ENCODE measurements at regions not wholly inside any gene's neighbourhood (a gene's known extent, or its start where the extent isn't known, plus 50 kb on each side); places are given as distances from the start of the nearest gene placed in this dataset.

DNA sequence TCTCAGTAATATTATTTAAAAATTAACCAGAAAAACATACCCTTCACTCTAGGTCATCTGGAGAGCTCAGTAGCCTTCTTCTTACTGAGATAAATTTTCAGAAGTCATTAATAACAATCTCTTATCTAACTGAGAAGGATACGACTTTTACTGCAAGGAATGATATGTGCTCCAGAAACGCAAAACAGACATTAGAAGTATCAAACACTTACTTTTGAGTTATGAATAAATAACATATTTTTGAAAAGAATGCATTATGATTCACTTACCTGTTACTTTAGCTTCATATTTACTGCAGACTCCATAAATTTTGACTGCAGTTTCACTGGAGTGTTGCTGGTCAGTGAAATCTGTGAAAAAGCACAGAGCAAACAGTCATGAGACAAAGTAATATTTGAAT, 668.7 kb upstream of the NRSN1 start:
- H3K27ac ChIP-seq, result no peak overlapping the region
- no peak overlapping the region for H3K4me3 ChIP-seq
- DNase-seq (ENCODE audit: low read depth in 1 of 2, low spot score in 2 of 2), result no peak
- no peaks in the 10 kb centered on the region for H3K36me3 ChIP-seq
- H3K27me3 ChIP-seq (replicated peaks), result no peaks in the 10 kb centered on the region
- no peaks in the 10 kb centered on the region for H3K4me1 ChIP-seq (replicated peaks)
- peaks cover 10% of the 10 kb centered on the region; the same call in 1 of the 2 replicates for H3K9me3 ChIP-seq (replicated peaks)

DNA sequence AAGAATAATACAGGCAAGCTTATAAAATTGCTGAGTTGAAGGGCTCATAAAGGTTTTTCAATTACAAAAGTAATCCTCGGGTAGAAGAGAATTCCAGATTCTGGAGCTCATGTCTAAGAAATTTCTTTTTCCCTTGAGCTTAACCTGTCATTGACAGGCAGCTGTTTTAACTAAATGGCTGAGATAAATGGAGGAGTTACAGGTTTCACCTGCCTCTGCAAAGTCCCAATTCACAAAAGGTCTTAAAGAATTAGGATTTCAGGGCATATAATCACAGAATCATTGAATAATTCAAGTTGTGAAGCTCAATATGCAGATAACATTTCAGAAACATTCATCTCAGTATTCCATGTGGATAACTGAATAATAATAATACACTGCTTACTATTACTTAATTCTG, 660.1 kb upstream of the NRSN1 start:
- no peaks in the 10 kb centered on the region for H3K27me3 ChIP-seq (replicated peaks)
- H3K4me1 ChIP-seq (replicated peaks), result no peaks in the 10 kb centered on the region
- H3K27ac ChIP-seq, result no peak overlapping the region
- H3K36me3 ChIP-seq, result no peaks in the 10 kb centered on the region
- DNase-seq (ENCODE audit: low read depth in 1 of 2, low spot score in 2 of 2), result no peak
- peaks cover 5% of the 10 kb centered on the region; the same call in 1 of the 2 replicates for H3K9me3 ChIP-seq (replicated peaks)
- H3K4me3 ChIP-seq, result no peak overlapping the region

DNA sequence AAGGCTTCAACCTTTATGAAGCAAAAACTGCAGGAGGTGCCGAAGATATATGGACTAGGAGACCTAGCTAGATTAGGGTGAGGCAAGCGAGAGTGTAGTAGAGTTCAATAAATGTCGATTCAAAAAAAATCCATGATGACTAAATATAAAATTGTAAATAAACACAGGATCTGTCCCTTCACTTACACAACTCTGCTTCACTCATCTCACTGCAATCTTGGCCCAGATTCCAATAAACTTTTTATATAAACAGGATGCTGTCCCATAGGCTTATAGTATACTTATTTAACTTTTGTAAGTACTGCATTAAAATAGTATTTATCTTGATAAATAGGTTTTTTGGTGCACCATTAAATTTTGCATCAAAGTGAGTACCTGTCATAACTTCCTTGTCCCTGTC, 648.4 kb upstream of the NRSN1 start:
- Histone ChIP-seq H3K9me3 (replicated peaks) (no peaks in the 10 kb centered on the region; the same call in 1 of the 2 replicates), H3K4me1 (replicated peaks) (no peaks in the 10 kb centered on the region), H3K36me3 (no peaks in the 10 kb centered on the region), H3K27ac (no peak overlapping the region), H3K27me3 (replicated peaks) (no peaks in the 10 kb centered on the region), H3K4me3 (no peak overlapping the region)
- DNase-seq (ENCODE audit: low read depth in 1 of 2, low spot score in 2 of 2), result no peak

DNA sequence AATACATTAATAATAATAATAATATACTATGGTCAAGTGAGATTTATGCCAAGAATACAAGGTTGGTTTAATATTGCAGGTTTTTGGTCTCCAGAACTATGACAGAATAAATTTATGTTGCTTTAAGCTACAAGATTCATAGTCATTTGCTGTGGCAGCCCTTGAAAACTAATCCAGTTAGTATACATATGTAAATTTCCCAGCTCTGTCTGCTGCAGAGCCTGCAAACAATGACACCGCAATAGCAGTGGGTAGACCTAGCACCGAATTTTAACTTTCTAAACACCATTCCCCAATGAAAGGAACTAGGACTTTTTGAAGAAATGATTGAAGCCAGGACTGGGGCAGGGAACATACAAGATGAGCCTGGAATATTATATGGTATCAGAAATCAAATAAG, 647.7 kb upstream of the NRSN1 start:
- Histone ChIP-seq H3K9me3 (replicated peaks) (no peaks in the 10 kb centered on the region; the same call in 1 of the 2 replicates), H3K4me3 (no peak overlapping the region), H3K27ac (no peak overlapping the region), H3K36me3 (no peaks in the 10 kb centered on the region), H3K4me1 (replicated peaks) (no peaks in the 10 kb centered on the region), H3K27me3 (replicated peaks) (no peaks in the 10 kb centered on the region)
- DNase-seq (ENCODE audit: low read depth in 1 of 2, low spot score in 2 of 2), result no peak

DNA sequence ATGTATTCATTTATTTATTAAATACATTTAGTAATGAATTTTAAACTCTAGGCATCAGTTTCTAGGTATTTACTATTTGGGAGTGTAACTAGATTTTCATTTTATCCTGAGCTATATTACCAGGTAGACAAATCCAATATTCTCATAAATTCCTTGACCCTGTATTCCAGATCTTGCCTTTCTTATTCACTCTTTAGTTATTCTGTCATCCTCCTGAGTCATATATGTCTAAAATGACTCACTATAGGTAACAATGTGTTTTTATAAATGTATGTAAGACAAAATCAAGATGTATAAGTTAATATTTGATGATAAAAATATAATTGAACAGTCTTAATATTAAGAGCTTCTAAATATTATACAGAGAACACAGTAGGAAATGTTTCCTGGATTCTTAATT, 642.1 kb upstream of the NRSN1 start:
- Histone ChIP-seq H3K9me3 (replicated peaks) (0 out of 2 replicates have a peak, but pooled peaks cover 2% of the 10 kb centered on the region), H3K36me3 (no peaks in the 10 kb centered on the region), H3K4me1 (replicated peaks) (no peaks in the 10 kb centered on the region), H3K27me3 (replicated peaks) (no peaks in the 10 kb centered on the region), H3K4me3 (no peak overlapping the region), H3K27ac (no peak overlapping the region)
- DNase-seq (ENCODE audit: low read depth in 1 of 2, low spot score in 2 of 2), result no peak

DNA sequence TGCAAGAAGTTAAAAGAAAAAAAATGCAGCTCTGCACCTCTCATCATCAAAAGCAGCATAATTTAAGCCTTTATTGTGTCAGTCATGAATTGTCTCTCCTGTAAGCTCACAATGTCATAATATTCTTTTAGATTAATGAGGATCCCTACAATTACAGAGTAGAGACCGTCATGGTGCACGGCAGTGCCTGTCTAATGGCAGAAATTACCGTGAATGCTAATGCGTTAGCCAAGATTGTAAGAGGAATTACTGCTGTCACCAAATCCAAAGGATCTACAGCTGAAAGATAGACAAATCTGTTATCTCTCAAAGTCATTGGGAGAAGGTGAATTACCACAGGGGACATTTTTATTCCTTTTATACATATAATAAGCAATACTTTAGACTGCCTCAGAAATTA, 631.6 kb upstream of the NRSN1 start:
- H3K36me3 ChIP-seq, result no peaks in the 10 kb centered on the region
- no peaks in the 10 kb centered on the region for H3K27me3 ChIP-seq (replicated peaks)

DNA sequence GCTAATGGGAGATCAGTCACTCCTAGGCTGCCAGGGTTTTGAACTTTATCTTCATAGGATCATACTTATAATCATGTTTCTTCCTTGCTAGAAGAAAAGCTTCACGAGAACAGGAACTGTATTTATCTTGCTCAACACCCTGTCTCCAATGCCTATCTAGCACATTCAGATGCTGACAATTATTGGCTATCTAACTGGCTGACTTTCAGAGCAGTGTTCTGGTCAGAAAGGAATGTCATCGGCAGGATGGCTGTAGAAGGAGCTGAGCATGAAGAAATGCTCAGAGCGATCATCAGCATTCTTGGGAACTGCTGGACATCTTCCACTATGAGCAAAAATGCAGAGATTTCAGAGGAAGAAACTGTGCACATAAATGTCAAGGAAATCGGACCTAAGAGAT, 628.0 kb upstream of the NRSN1 start:
- H3K27me3 ChIP-seq (replicated peaks), result no peaks in the 10 kb centered on the region
- peaks cover 12% of the 10 kb centered on the region for H3K9me3 ChIP-seq (replicated peaks)
- H3K36me3 ChIP-seq, result no peaks in the 10 kb centered on the region
- no peak overlapping the region for H3K4me3 ChIP-seq
- H3K27ac ChIP-seq, result no peak overlapping the region
- no peak for DNase-seq (ENCODE audit: low read depth in 1 of 2, low spot score in 2 of 2)
- H3K4me1 ChIP-seq (replicated peaks), result no peaks in the 10 kb centered on the region

More for the DNA sequence above, 631.6 kb upstream of the NRSN1 start:
- no peak overlapping the region for H3K27ac ChIP-seq
- no peak for DNase-seq (ENCODE audit: low read depth in 1 of 2, low spot score in 2 of 2)
- no peaks in the 10 kb centered on the region for H3K4me1 ChIP-seq (replicated peaks)
- H3K9me3 ChIP-seq (replicated peaks), result peaks cover 7% of the 10 kb centered on the region; the same call in 1 of the 2 replicates
- H3K4me3 ChIP-seq, result no peak overlapping the region

DNA sequence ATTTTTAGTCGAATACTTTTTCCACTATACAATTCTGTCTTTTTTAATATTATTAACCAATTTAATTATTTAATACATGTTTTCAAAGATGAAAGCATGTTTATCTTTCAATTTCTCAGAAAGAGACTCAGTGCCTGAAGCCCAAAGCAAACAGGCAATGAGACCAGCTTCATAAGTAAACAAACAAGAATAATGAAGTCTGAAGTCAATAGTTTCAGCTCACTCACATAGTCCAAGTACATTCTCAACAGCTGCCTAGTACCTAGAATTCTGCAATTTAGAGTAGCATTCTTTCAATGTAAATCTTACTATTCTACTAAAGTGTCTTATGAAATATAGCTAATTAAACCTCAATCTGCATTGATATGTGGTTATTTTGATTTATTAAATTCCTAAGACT, 626.5 kb upstream of the NRSN1 start:
- Histone ChIP-seq H3K9me3 (replicated peaks) (peaks cover 12% of the 10 kb centered on the region), H3K4me3 (no peak overlapping the region), H3K4me1 (replicated peaks) (no peaks in the 10 kb centered on the region), H3K27ac (no peak overlapping the region), H3K36me3 (no peaks in the 10 kb centered on the region), H3K27me3 (replicated peaks) (no peaks in the 10 kb centered on the region)
- no peak for DNase-seq (ENCODE audit: low read depth in 1 of 2, low spot score in 2 of 2)

DNA sequence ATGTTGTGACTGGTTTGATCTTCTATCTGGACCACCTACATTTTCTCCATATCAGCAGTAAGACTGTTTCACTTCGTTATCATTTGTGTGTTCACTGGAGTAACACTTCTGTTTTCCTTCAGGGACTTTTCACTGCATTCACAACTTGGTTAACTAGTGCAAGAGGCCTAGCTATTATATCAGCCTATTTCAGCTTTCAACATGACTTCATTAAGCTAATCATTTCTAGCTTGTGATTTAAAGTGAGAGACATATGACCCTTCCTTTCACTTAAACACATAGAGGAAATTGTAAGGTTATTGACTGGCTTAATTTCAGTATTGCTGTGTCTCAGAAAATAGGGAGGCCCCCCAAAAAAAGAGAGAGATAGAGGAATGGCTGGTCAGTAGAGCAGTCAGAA, 622.8 kb upstream of the NRSN1 start:
- Histone ChIP-seq H3K9me3 (replicated peaks) (peaks cover 15% of the 10 kb centered on the region), H3K27me3 (replicated peaks) (no peaks in the 10 kb centered on the region), H3K36me3 (no peaks in the 10 kb centered on the region), H3K27ac (no peak overlapping the region), H3K4me3 (no peak overlapping the region), H3K4me1 (replicated peaks) (no peaks in the 10 kb centered on the region)
- DNase-seq (ENCODE audit: low read depth in 1 of 2, low spot score in 2 of 2), result no peak

DNA sequence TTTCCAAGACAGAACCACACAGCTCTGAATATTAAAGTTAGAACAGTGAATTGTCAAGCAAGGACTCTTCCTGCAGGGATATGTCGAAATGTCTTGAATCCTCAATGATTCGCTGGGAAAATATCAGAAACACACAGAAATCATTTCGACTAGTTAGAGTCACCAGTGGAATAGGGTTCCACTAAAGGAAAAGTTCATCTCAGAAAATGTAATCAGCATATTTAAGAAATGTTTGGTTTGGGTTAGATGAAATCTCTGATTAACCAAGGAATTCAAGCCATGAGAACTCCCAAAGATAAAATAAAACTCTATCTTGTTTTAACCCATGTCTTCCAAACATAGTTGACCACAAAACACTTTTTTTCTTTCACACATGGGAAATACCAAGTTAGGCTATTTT, 621.0 kb upstream of the NRSN1 start:
- H3K27ac ChIP-seq, result no peak overlapping the region
- H3K4me1 ChIP-seq (replicated peaks), result no peaks in the 10 kb centered on the region
- H3K4me3 ChIP-seq, result no peak overlapping the region
- peaks cover 13% of the 10 kb centered on the region for H3K9me3 ChIP-seq (replicated peaks)
- no peak for DNase-seq (ENCODE audit: low read depth in 1 of 2, low spot score in 2 of 2)
- no peaks in the 10 kb centered on the region for H3K36me3 ChIP-seq
- H3K27me3 ChIP-seq (replicated peaks), result no peaks in the 10 kb centered on the region

DNA sequence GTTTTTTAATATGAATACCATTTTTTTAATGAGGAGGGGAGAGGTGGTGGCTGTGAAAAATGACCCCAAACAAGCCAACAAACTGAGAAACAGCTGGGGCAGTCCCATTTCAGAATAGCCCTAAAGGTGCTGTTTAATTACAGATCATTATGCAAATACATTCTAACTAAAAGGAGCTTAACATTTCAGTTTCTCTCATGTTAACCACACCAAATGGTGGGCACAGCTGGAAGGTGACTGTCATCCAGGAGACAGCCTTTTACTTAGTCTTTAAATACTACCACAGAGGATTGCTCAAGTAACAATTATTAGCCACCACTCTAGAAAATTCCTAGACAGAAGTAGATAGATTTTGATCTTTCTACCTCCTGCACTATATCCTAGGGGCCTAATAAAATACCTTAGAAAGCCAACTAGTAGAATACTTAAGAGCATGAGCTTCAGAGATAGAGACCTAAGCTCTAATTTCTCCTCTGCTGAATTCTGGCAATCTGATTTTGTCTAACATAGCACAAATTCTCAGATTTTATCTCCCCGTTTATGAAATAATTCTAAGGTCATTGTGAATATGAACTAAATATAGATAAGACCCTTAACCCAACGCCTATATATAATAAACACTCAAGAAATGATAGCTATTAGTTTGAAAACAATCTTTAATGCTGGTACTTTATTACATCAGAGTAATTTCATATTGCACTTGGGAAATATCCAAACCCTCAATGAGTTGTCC, 615.1 kb upstream of the NRSN1 start:
- no peak overlapping the region for H3K4me3 ChIP-seq
- no peaks in the 10 kb centered on the region for H3K36me3 ChIP-seq
- DNase-seq (ENCODE audit: low read depth in 1 of 2, low spot score in 2 of 2), result no peak
- no peaks in the 10 kb centered on the region for H3K4me1 ChIP-seq (replicated peaks)
- no peaks in the 10 kb centered on the region; the same call in 1 of the 2 replicates for H3K9me3 ChIP-seq (replicated peaks)
- no peaks in the 10 kb centered on the region for H3K27me3 ChIP-seq (replicated peaks)
- H3K27ac ChIP-seq, result no peak overlapping the region

DNA sequence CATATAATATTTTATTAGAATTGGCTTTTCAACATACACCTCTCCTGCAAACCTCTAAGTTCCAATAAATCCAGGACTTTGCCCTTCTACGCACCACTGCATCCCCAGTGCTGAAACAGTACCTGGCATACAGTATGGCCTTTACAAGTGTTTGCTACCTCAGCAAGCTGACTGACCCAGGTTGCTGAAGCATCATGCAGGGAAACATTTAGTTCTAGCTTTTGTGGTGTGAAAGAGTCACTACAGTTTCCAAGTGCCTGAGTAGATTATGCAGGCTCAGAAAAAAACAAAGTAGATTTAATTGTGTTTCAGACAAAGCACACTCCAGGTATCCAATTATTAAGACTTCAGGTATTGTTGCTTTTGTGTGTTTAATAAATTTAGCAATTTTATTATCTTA, 614.2 kb upstream of the NRSN1 start:
- Histone ChIP-seq H3K4me1 (replicated peaks) (no peaks in the 10 kb centered on the region), H3K36me3 (no peaks in the 10 kb centered on the region), H3K9me3 (replicated peaks) (no peaks in the 10 kb centered on the region; the same call in 1 of the 2 replicates), H3K27me3 (replicated peaks) (no peaks in the 10 kb centered on the region), H3K27ac (no peak overlapping the region), H3K4me3 (no peak overlapping the region)
- no peak for DNase-seq (ENCODE audit: low read depth in 1 of 2, low spot score in 2 of 2)

DNA sequence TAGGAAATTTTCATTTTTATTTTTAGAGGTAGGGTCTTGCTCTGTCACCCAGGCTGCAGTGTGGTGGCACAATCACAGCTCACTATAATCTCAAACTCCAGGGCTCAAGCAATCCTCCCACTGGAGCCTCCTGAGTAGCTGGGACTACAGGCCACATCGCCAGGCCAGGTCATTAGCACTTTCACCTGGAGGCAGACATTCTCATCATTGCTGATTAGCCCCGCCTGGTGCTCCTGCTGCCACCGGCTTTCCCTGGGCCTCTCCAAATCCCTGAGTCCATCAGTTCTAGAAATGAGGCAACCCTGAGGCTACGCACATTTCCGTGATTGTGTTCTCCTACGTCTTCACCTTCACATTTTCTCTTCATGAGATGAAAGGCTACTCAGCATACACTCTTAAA, 607.7 kb upstream of the NRSN1 start:
- H3K27me3 ChIP-seq (replicated peaks), result no peaks in the 10 kb centered on the region
- H3K36me3 ChIP-seq, result no peaks in the 10 kb centered on the region
- H3K27ac ChIP-seq, result no peak overlapping the region
- H3K9me3 ChIP-seq (replicated peaks), result 0 out of 2 replicates have a peak, but pooled peaks cover 2% of the 10 kb centered on the region
- no peaks in the 10 kb centered on the region for H3K4me1 ChIP-seq (replicated peaks)
- no peak overlapping the region for H3K4me3 ChIP-seq
- DNase-seq (ENCODE audit: low read depth in 1 of 2, low spot score in 2 of 2), result no peak

DNA sequence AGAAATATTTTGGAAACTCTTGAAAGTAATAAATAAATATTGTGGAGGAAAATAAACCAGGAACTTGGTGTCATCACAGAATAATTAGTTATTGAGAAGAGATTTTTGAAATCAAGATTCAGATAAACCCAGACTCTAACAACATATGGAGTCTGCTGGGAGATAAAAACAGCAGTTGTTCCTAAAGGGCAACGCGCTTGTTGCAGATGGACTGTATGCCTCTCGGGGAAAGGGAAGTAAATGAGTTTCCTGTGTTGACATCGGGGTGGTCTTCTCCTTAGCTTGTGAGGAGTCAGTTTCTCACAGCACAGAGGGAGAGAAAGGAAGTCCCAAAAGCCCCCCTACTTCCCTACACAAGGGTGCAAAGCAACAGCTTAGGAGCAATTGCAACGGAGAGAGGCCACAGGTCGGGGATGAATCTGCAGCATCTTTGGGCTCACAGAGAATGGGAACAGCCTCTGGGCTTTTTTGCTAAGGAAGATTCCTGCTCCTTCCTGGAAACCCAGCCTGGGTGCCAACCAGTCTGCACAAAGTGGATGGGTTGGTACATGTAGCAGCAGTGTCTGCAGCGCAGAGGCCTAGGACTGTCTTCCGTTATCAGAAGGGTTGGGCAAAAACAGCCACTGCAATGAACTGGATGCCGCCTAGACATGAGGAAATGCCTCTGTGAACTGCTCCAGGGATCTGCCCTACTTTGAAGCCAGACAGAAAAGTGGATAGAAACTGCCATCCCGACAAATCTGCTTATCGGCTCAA, 603.0 kb upstream of the NRSN1 start:
- Histone ChIP-seq H3K9me3 (replicated peaks) (0 out of 2 replicates have a peak, but pooled peaks cover 2% of the 10 kb centered on the region), H3K27ac (no peak overlapping the region), H3K4me1 (replicated peaks) (peaks cover 7% of the 10 kb centered on the region; the same call in 1 of the 2 replicates), H3K36me3 (no peaks in the 10 kb centered on the region), H3K4me3 (no peak overlapping the region), H3K27me3 (replicated peaks) (no peaks in the 10 kb centered on the region)
- DNase-seq (ENCODE audit: low read depth in 1 of 2, low spot score in 2 of 2), result no peak

All from SJSA1 (cell line).